Stimulated activated CD4-positive, alpha-beta T cell treated with anti-CD3 and anti-CD28 coated beads, TNF-alpha, amount 100 ng/mL, for 24 hours (primary cell): ENCODE measurements at regions not wholly inside any gene's neighbourhood (a gene's known extent, or its start where the extent isn't known, plus 50 kb on each side); places are given as distances from the start of the nearest gene placed in this dataset.

ENCODE experiments used
- DNase-seq, 3 experiments: peaks; one replicate each; pipeline ENCODE4 v3.0.0-alpha.2; 2020; ENCODE audit warnings: low read depth in 3 of 3

GRCh38 chr1:25003457-25004190 is 73.5 kb upstream of the RUNX3 start:
- DNase-seq: peak in 1 of 3 experiments; percentile 47

GRCh38 chr1:25003000-25003399 is 72.9 kb upstream of the RUNX3 start:
- DNase-seq: no peak

- DNase-seq: no peak
Observed at GRCh38 chr1:25001125-25001915, 71.2 kb upstream of the RUNX3 start.

GRCh38 chr1:24999906-25000305 is 69.8 kb upstream of the RUNX3 start:
- DNase-seq: no peak

DNA sequence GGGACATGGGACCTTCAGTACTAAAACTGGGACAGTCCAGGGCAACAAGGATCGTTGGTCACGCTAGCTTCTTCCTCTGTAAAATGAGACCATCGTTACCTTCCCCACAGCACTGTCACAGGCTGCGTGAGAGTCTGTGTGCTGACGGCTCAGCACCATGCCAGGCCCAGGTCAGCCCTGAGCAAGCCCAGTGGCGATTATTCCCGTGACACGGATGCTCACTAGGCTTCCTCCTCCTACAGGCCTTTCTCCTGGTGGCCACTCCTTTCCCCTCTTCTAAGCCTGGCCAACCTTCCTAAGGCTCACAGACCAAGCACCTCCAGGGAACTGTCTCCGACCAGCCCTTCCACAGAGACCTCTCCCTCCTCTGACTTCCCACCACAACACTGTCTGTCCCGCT is 69.3 kb upstream of the RUNX3 start:
- no peak for DNase-seq

- no peak for DNase-seq
Observed at GRCh38 chr1:24998563-24999245, 68.6 kb upstream of the RUNX3 start.

DNA sequence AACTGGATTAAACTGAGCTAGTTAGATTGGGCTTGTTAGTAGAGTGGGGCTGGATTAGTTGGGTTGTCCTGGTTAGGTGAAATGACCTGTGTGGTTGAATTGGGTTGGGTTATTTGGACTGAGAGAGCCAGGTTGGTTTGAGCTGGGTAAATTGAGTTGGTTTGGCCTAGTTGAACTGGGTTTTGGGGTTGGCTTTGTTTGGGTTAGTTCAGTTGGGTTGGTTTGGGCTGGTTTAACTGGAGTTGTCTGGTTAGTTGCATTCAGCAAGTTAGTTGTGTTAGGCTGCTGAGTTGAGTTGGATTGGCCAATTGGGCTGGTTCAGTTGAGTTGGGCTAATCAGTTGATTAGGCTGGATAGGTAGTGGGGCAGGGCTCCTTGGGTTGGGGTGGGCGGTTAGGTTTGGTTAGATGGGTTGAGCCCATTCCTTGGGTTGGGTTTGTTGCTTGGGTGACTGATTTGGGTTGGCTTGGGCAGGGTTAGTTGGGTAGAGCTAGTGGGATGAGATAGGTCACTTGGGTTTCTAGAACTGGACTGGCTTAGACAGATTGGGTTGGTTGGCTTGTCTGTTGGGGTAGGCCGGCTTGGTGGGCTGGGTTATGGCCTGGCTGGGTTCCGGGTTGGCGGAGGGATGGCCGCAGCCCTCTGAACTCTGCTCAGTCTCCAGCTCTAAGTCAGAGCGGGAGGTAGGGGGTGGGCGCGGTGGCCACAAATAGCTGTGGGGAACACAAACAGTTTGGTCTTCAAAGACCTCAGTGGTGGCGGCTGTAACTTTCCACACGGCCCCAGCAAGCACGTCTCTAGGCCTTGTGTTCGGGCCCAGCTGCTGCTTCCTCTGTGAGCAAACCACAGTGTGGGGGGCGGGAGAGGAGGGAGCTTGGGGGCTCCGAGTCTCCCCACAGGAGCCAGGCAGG is 67.2 kb upstream of the RUNX3 start:
- DNase-seq: no peak

GRCh38 chr1:24996456-24996855 is 66.4 kb upstream of the RUNX3 start:
- no peak for DNase-seq

- DNase-seq: no peak
Observed at GRCh38 chr1:24995661-24996060, 65.6 kb upstream of the RUNX3 start.

GRCh38 chr1:24995140-24995539 is 65.1 kb upstream of the RUNX3 start:
- DNase-seq: no peak

GRCh38 chr1:24993871-24994580 is 64.0 kb upstream of the RUNX3 start:
- no peak for DNase-seq

DNA sequence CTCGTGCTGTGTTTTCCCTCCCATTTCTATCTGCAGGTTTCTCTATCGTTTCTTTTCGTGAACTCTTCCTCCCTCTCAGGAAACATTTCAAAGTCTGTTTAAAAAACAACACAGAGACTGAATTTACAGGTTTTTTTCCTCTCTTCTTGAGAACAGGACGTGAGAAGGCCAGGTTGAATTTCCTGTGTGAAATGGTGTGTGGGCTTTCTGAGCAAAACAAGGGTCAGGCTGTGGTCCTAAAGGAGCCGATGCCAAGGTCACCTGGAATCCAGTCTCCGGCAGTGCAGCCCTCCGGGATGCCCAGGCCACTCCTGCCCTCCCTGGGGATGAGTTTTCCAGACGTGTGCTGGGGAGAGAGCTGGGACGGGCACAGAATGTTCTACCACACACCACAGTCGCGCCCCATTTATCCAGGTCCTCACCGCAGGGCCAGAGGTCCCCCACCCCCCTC is 62.7 kb upstream of the RUNX3 start:
- no peak for DNase-seq

GRCh38 chr1:24992124-24992760 is 62.2 kb upstream of the RUNX3 start:
- DNase-seq: no peak

- DNase-seq: no peak
Observed at GRCh38 chr1:24991697-24992096, 61.6 kb upstream of the RUNX3 start.

DNA sequence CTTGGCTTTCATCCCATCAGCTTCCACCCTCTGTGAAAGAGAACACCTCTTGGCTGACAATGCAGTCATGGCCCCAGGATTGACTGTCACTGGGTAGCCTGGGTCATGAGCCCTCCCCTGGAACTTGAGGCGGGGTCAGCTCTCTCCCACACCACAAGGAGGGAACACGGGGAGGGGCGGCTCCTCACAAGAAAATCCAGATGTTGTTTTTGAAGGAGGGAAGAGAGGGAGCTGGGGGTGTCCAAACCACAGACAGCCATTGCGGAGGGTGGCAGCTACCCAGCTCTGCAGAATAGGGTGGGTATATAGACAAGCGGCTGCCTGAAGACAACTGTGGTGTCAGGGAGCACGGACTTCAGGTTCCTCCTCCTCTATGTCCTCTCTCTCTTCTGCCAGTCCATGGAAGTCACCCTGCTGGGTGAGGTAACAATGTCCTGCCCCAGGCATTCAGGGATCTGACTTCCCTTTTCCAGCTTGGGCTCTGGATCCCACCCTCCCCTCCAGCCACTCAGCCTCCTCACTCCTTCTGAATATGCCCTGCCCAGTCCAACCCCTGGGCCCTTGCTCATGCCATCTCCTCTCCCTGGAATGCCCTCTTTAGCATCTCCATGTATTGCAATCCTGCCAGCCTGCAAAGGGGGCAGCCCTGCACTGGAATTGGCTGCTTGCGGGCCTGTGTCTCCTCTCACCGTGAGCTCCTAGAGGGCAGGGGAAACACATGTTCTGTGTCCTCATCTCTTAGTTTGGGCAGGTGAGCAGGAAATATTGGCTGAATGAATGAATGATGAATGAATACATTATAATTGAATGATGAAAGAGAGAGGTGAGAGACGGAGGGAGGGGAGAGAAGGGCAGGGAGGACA is 60.9 kb upstream of the RUNX3 start:
- DNase-seq: no peak

- no peak for DNase-seq
Observed at GRCh38 chr1:24990136-24990535, 60.1 kb upstream of the RUNX3 start.

- DNase-seq: no peak
Observed at GRCh38 chr1:24989082-24989481, 59.0 kb upstream of the RUNX3 start.

- no peak for DNase-seq
Observed at GRCh38 chr1:24988558-24988912, 58.5 kb upstream of the RUNX3 start.

DNA sequence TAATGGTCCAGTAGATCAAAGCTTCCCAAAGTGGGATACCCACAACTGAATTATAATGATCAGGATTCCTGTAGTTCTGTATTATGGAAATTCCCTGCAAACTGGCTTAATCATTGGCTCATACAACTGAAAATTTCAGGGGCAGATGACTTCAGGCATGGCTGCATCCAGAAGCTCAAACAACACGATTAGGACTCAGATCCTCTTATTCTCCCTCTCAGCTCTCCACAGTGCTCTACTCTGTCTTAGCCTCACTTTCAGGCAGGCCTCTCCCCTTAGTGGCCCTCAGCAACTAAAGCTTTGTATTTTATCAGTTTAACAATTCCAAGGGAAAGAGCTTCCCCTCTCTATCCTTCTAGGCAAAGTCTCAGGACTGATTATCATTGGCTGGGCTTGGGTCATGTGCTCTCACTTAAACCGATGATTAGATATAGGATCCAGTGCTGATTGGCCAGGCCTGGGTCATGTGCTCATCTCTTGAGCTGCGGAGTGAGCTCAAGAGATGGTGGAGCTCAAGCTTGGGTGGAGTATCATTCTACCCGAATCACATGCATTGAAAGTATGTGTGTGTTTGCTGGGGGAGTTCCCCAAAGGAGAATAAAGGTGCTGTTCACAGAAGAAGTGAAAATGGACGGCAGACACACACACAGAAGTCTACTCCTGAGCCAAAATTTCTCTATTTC is 57.9 kb upstream of the RUNX3 start:
- DNase-seq: no peak
